GM12873 (cell line): ENCODE measurements at regions not wholly inside any gene's neighbourhood (a gene's known extent, or its start where the extent isn't known, plus 50 kb on each side); places are given as distances from the start of the nearest gene placed in this dataset.

Source experiments
- TF ChIP-seq, protein P1 (sequence below): IDR thresholded peaks from 2 replicates; pipeline ENCODE4 v1.5.1; 2012; ENCODE audit warnings: low read depth, mild to moderate bottlenecking, moderate library complexity, low read length, control low read depth; ENCODE audit not compliant: insufficient read depth; ENCODE audit errors: missing control alignments

- TF ChIP-seq, protein P1, sequence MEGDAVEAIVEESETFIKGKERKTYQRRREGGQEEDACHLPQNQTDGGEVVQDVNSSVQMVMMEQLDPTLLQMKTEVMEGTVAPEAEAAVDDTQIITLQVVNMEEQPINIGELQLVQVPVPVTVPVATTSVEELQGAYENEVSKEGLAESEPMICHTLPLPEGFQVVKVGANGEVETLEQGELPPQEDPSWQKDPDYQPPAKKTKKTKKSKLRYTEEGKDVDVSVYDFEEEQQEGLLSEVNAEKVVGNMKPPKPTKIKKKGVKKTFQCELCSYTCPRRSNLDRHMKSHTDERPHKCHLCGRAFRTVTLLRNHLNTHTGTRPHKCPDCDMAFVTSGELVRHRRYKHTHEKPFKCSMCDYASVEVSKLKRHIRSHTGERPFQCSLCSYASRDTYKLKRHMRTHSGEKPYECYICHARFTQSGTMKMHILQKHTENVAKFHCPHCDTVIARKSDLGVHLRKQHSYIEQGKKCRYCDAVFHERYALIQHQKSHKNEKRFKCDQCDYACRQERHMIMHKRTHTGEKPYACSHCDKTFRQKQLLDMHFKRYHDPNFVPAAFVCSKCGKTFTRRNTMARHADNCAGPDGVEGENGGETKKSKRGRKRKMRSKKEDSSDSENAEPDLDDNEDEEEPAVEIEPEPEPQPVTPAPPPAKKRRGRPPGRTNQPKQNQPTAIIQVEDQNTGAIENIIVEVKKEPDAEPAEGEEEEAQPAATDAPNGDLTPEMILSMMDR = no peak
These were observed 115.4 kb downstream of the MRPL57 start for GRCh38 chr13:21291840-21292239.

- TF ChIP-seq, protein P1 = peak; percentile 65
These were observed 120.5 kb downstream of the MRPL57 start for GRCh38 chr13:21296991-21297390.

DNA sequence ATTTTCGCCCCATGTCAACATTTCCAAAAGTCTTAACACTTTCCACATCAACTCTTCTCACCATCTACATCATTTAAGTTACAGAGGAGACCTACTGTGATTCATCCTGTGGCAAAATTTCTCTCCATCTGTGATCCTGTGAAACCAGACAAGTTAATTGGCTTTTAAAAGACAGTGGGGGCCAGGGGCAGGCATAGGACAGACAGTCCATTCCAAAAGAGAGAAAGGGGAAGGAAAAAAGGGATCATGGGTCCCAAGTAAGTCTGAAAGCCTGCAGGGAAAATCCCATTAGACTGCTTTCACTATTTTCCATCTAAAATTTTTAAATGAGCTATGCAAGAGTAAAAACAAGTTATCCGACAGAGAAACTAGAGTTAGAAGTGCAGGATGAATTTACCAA is 121.0 kb downstream of the MRPL57 start:
- TF ChIP-seq, protein P1 = no peak

DNA sequence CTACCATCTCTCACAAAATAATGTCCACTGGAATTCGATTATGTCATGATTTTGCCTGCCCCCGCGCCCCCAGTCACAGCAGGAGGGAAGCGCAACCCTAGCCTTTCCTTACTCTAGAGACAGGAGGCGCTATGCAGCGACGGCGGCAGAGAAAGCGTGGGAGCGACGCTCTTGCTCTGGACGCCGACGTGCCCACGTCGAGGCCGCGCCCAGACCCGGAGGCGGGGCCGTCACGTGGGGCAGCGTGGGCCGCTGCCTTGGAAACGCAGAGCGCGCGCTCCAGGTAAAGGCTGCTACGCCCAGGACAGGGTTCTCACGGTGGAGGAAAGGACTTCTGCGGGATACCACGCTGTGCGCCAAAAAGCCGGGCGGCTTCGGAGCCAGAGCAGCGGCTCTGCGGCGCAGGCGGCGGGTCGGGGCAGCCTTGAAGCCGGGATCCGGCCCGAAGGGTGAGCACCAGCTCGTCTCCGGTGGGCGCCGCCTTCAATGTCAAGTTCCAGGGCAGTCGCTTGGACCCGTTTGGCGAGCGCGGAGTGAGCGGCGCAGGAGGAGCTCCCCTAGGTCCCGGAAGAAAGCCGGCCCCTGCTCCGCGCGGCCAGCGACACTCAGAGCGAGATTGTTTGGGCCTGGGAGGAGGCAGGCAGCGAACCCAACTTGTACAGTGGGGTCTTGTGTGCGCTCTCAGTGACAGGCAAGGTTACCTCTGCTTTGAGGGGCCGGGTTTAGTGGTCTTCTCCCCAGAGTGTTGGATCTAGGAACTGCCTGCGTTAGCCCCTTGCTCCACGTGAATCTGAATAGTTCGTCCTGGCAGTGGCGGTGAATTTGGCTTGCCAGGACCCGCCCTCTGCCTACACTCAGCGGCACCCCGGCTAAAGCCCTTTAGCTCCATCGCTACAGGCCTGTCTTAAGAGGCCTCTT is 121.7 kb downstream of the MRPL57 start:
- TF ChIP-seq, protein P1 = peak; percentile 86

DNA sequence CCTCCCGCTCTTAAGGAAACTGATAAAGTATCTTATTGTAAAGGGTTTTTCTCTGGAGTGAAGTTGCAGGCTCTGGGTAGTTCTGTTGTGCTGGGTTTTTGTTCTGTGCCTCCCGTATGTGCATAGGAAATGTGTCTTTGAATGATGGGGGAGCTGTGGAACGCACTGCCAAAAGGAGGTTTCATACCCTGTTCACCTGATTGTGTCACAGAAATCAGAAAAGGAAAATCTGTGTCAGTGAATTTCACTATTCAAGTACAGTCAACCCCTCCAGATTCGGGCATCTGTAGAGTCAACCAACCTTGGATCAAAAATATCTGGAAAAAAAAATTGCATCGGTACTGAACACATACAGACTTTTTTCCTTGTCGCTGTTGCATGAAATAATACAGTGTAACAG is 127.8 kb downstream of the MRPL57 start:
- TF ChIP-seq, protein P1 = no peak

DNA sequence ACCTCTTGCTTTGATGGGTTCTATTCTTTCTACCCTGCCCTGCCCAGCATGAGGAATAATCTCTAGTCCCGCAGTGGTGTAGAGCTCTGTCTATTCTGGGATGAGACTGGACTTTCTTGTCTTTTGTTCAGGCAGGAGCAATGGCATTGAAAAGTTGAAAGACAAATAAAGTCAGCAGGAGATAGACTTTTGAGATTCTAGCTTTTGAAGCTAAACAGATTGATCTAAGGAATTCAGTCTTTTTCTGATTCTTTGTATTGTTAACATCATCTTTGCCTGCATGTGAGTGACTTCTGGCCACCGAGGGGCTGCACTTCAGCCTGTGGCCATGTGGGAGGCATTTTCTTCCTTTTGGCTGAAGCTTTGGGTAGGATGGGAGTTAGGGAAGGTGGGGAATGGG is 132.4 kb downstream of the MRPL57 start:
- TF ChIP-seq, protein P1 = no peak

- TF ChIP-seq, protein P1 = no peak
These were observed 133.2 kb downstream of the MRPL57 start for GRCh38 chr13:21309542-21310172.
